Lung (tissue), 11 donors: ENCODE measurements at regions not wholly inside any gene's neighbourhood (a gene's known extent, or its start where the extent isn't known, plus 50 kb on each side); places are given as distances from the start of the nearest gene placed in this dataset.

Experiments used
- ATAC-seq: fragments of 200-7000 bp; cut with Tn5 transposase; one replicate; pipeline ENCODE4 v1.9.1; 2020; ENCODE audit warnings: moderate number of reproducible peaks; ENCODE audit not compliant: insufficient read depth, low FRiP score
- DNase-seq, 3 donors: peaks; one replicate each; pipeline ENCODE4 v3.0.0-alpha.2; 2013 to 2017
- H3K27ac ChIP-seq, 2 donors: one replicate each; pipeline ENCODE4 v1.5.1; 2013; ENCODE audit warnings: mild to moderate bottlenecking in 2 of 2, moderate library complexity in 2 of 2, control low read depth in 1 of 2, inconsistent platforms in 1 of 2, low read depth in 1 of 2, low read length in 1 of 2
- H3K27me3 ChIP-seq, 3 donors: one replicate each; pipeline ENCODE4 v1.5.1; 2013; ENCODE audit warnings: low read length in 2 of 3; ENCODE audit not compliant: control insufficient read depth in 3 of 3, insufficient read depth in 3 of 3
- H3K36me3 ChIP-seq, 4 donors: one replicate each; pipeline ENCODE4 v1.5.1; 2013; ENCODE audit warnings: low read length in 4 of 4, mild to moderate bottlenecking in 1 of 4, moderate library complexity in 1 of 4; ENCODE audit not compliant: control insufficient read depth in 4 of 4, insufficient read depth in 4 of 4
- H3K4me1 ChIP-seq, 5 donors: one replicate each; pipeline ENCODE4 v1.5.1; 2013; ENCODE audit warnings: low read length in 5 of 5, mild to moderate bottlenecking in 2 of 5, moderate library complexity in 1 of 5; ENCODE audit not compliant: control insufficient read depth in 5 of 5, insufficient read depth in 5 of 5
- H3K4me3 ChIP-seq: one replicate; pipeline ENCODE4 v1.5.1; 2013; ENCODE audit warnings: mild to moderate bottlenecking, control low read depth, moderate library complexity
- H3K9ac ChIP-seq, 2 donors: one replicate each; pipeline ENCODE4 v1.5.1; 2013; ENCODE audit warnings: low read length in 2 of 2, control low read depth in 1 of 2; ENCODE audit not compliant: insufficient read depth in 1 of 2
- H3K9me3 ChIP-seq, 4 donors: one replicate each; pipeline ENCODE4 v1.5.1; 2013; ENCODE audit warnings: low read length in 3 of 4, mild to moderate bottlenecking in 1 of 4, moderate library complexity in 1 of 4; ENCODE audit not compliant: control insufficient read depth in 4 of 4, insufficient read depth in 3 of 4
- WGBS, 2 donors: extraction: QIAGEN DNeasy Blood & Tissue Kit; methylation state at CpG; one replicate each; pipeline ENCODE4 v1.1.7; 2013; 5-methylcytosine and 5-hydroxymethylcytosine counted together
- TF ChIP-seq, protein P1 (sequence below): IDR thresholded peaks from 2 replicates; pipeline ENCODE4 v1.5.1; 2012; ENCODE audit warnings: mild to moderate bottlenecking; ENCODE audit errors: control extremely low read depth, extremely low read depth
- donor health status: control.
- donor health status: control.
- donor health status: Bipolar disorder and iron deficiency.
- donor health status: healthy.
- donor health status: DM: yes; HTN: yes; CAD: no.

DNA sequence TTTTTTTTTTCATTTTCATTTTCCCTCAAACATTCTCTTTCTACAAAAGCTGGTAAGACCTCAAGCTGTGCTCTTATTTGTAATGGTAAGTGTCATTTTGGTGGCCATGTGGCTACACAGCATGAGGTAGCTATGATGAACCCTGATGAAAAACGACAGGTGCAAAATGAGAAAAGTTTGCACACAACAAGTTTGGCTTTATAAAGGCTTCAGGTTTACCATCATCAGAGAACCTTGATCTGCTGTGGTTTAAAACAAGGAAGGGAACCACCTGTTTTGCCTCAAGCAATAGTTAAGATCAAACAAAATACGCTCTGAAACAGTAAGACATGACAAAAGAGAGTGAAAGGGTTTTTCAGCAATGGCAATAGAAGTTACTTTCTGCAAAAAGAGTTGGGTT lies 1124.6 kb upstream of the ACO1 start:
- no peak overlapping the region for H3K9ac ChIP-seq
- H3K36me3 ChIP-seq, result no peaks in the 10 kb centered on the region
- ATAC-seq (no peak), DNase-seq (no peak)
- 67 to 72% methylated on average over 2 of the region's 2 CpGs for WGBS, 2 donors
- H3K9me3 ChIP-seq, result no peaks in the 10 kb centered on the region
- no peaks in the 10 kb centered on the region for H3K4me1 ChIP-seq
- H3K4me3 ChIP-seq, result no peak overlapping the region
- TF ChIP-seq, protein P1, sequence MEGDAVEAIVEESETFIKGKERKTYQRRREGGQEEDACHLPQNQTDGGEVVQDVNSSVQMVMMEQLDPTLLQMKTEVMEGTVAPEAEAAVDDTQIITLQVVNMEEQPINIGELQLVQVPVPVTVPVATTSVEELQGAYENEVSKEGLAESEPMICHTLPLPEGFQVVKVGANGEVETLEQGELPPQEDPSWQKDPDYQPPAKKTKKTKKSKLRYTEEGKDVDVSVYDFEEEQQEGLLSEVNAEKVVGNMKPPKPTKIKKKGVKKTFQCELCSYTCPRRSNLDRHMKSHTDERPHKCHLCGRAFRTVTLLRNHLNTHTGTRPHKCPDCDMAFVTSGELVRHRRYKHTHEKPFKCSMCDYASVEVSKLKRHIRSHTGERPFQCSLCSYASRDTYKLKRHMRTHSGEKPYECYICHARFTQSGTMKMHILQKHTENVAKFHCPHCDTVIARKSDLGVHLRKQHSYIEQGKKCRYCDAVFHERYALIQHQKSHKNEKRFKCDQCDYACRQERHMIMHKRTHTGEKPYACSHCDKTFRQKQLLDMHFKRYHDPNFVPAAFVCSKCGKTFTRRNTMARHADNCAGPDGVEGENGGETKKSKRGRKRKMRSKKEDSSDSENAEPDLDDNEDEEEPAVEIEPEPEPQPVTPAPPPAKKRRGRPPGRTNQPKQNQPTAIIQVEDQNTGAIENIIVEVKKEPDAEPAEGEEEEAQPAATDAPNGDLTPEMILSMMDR, result no peak
- no peaks in the 10 kb centered on the region for H3K27me3 ChIP-seq
- no peak overlapping the region for H3K27ac ChIP-seq

DNA sequence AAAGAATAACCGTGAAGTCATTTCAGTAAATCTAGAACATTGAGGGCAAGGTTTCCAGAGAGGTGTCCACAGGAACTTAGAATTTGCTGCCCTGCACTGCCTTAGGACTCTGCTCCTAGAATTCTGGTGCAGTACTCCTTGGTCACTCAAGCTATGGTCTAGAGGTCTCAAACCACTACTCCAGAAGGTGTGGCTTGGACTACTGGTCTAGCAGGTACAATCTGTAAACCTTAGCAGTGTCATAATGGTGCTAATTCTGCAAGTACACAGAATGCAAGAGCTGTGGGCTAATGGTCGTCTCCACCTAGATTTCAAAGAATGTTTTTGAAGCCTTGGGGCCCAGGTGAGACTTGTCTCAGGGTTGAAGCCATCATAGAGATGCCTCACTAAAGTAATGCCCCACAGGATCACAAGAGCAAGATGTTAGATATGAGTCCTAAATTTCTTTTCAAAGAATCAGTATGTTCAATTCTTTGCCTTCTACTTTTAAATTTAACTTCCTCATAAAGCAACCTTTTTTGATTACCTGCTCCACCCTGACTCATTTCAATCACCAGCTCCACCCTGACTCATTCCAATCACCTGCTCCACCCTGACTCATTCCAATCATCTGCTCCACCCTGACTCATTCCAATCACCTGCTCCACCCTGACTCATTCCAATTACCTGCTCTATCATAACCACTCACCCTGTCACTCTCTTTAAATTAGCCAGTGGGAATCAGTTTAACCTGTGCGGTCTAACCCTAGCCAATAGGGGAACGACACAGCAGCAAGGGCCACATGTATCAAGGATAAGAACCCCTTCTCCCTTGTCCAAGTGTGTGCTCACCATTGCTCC lies 1111.8 kb upstream of the ACO1 start:
- Histone ChIP-seq H3K27ac (no peak overlapping the region), H3K27me3 (no peaks in the 10 kb centered on the region), H3K9me3 (no peaks in the 10 kb centered on the region), H3K4me3 (no peak overlapping the region), H3K4me1 (no peaks in the 10 kb centered on the region), H3K9ac (no peak overlapping the region), H3K36me3 (no peaks in the 10 kb centered on the region)
- 81 to 83% methylated on average over 4 of the region's 4 CpGs for WGBS, 2 donors
- TF ChIP-seq, protein P1, result no peak
- ATAC-seq, result no peak
- DNase-seq, result no peak

DNA sequence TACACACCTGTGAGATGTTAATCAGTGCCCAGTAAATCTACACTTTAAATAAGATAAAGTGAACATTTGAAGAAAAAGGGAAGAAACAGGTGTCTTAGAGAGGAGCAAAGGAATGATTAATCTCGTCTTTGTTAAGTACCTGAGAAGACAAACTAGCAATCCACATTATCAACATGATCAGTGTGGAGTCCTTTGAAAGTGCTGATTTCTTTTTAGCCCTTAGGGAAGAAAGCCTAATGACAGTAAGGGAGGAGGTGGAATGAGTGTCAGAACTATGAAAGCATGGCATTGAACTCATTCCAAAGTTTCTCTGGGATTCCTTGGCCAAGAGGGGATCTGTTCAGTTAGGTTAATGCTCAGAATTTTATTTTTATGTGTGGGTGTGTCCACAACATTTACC lies 1109.0 kb upstream of the ACO1 start:
- DNase-seq (no peak), ATAC-seq (no peak)
- 63 to 72% methylated on average over 1 of the region's 1 CpG for WGBS, 2 donors
- H3K36me3 ChIP-seq, result no peaks in the 10 kb centered on the region
- H3K9ac ChIP-seq, result no peak overlapping the region
- H3K4me3 ChIP-seq, result no peak overlapping the region
- H3K27me3 ChIP-seq, result no peaks in the 10 kb centered on the region
- TF ChIP-seq, protein P1, result no peak
- H3K9me3 ChIP-seq, result no peaks in the 10 kb centered on the region
- H3K4me1 ChIP-seq, result no peaks in the 10 kb centered on the region
- no peak overlapping the region for H3K27ac ChIP-seq
